HUES6 (cell line): ENCODE measurements at regions not wholly inside any gene's neighbourhood (a gene's known extent, or its start where the extent isn't known, plus 50 kb on each side); places are given as distances from the start of the nearest gene placed in this dataset.

Experiments
- H3K27ac ChIP-seq: 2 replicates; pipeline ENCODE4 v1.7.0; 2013; ENCODE audit warnings: low read depth, mild to moderate bottlenecking, low read length, inconsistent platforms
- H3K27me3 ChIP-seq: 2 replicates; pipeline ENCODE4 v1.6.1; 2013; ENCODE audit warnings: low read length; ENCODE audit not compliant: control insufficient read depth, insufficient read depth
- H3K36me3 ChIP-seq: 2 replicates; pipeline ENCODE4 v1.6.1; 2013; ENCODE audit warnings: low read length; ENCODE audit not compliant: control insufficient read depth, insufficient read depth
- H3K4me1 ChIP-seq: 2 replicates; pipeline ENCODE4 v1.6.1; 2013; ENCODE audit warnings: low read length; ENCODE audit not compliant: control insufficient read depth, insufficient read depth
- H3K4me3 ChIP-seq: 2 replicates; pipeline ENCODE4 v1.5.1; 2013; ENCODE audit warnings: low read depth, low read length
- H3K9ac ChIP-seq: one replicate; pipeline ENCODE4 v1.6.1; 2013; ENCODE audit warnings: mild to moderate bottlenecking, low read length
- H3K9me3 ChIP-seq: 2 replicates; pipeline ENCODE4 v1.6.1; 2013; ENCODE audit warnings: low read depth, low read length; ENCODE audit not compliant: control insufficient read depth, insufficient read depth

GRCh38 chr6:66808771-66809170, 1101.7 kb upstream of the EYS start:
- no peak overlapping the region for H3K9ac ChIP-seq
- H3K27ac ChIP-seq = no peak overlapping the region
- no peaks in the 10 kb centered on the region for H3K9me3 ChIP-seq
- H3K27me3 ChIP-seq = no peaks in the 10 kb centered on the region
- no peaks in the 10 kb centered on the region for H3K36me3 ChIP-seq
- H3K4me1 ChIP-seq = no peaks in the 10 kb centered on the region
- no peak overlapping the region for H3K4me3 ChIP-seq

- no peaks in the 10 kb centered on the region for H3K27me3 ChIP-seq
- no peaks in the 10 kb centered on the region for H3K4me1 ChIP-seq
- no peaks in the 10 kb centered on the region for H3K36me3 ChIP-seq
- no peak overlapping the region for H3K4me3 ChIP-seq
- H3K9ac ChIP-seq = no peak overlapping the region
- H3K9me3 ChIP-seq = no peaks in the 10 kb centered on the region
- no peak overlapping the region for H3K27ac ChIP-seq
These were observed 1090.0 kb upstream of the EYS start for GRCh38 chr6:66796987-66797386.

- H3K4me1 ChIP-seq = no peaks in the 10 kb centered on the region
- H3K4me3 ChIP-seq = no peak overlapping the region
- no peaks in the 10 kb centered on the region for H3K27me3 ChIP-seq
- H3K9me3 ChIP-seq = no peaks in the 10 kb centered on the region
- no peaks in the 10 kb centered on the region for H3K36me3 ChIP-seq
- H3K27ac ChIP-seq = no peak overlapping the region
- H3K9ac ChIP-seq = no peak overlapping the region
These were observed 1081.6 kb upstream of the EYS start for GRCh38 chr6:66788579-66788978.

GRCh38 chr6:66772800-66773199, 1065.8 kb upstream of the EYS start:
- no peaks in the 10 kb centered on the region for H3K4me1 ChIP-seq
- H3K9me3 ChIP-seq = no peaks in the 10 kb centered on the region
- no peak overlapping the region for H3K9ac ChIP-seq
- H3K27me3 ChIP-seq = no peaks in the 10 kb centered on the region
- no peak overlapping the region for H3K4me3 ChIP-seq
- no peaks in the 10 kb centered on the region for H3K36me3 ChIP-seq
- no peak overlapping the region for H3K27ac ChIP-seq

GRCh38 chr6:66771626-66772025, 1064.6 kb upstream of the EYS start:
- Histone ChIP-seq H3K4me3 (no peak overlapping the region), H3K9me3 (no peaks in the 10 kb centered on the region), H3K4me1 (no peaks in the 10 kb centered on the region), H3K27ac (no peak overlapping the region), H3K36me3 (no peaks in the 10 kb centered on the region), H3K27me3 (no peaks in the 10 kb centered on the region), H3K9ac (no peak overlapping the region)

- Histone ChIP-seq H3K36me3 (no peaks in the 10 kb centered on the region), H3K9ac (no peak overlapping the region), H3K27me3 (no peaks in the 10 kb centered on the region), H3K27ac (no peak overlapping the region), H3K4me3 (no peak overlapping the region), H3K9me3 (no peaks in the 10 kb centered on the region), H3K4me1 (no peaks in the 10 kb centered on the region)
These were observed 1044.6 kb upstream of the EYS start for GRCh38 chr6:66751630-66752029.

- no peak overlapping the region for H3K4me3 ChIP-seq
- no peaks in the 10 kb centered on the region for H3K9me3 ChIP-seq
- no peak overlapping the region for H3K9ac ChIP-seq
- H3K4me1 ChIP-seq = peaks cover 4% of the 10 kb centered on the region; the same call in 1 of the 2 replicates
- H3K27ac ChIP-seq = no peak overlapping the region
- no peaks in the 10 kb centered on the region for H3K36me3 ChIP-seq
- no peaks in the 10 kb centered on the region for H3K27me3 ChIP-seq
These were observed 1033.3 kb upstream of the EYS start for GRCh38 chr6:66740346-66740745.

- Histone ChIP-seq H3K27ac (no peak overlapping the region), H3K36me3 (no peaks in the 10 kb centered on the region), H3K9me3 (no peaks in the 10 kb centered on the region), H3K4me1 (peaks cover 9% of the 10 kb centered on the region), H3K9ac (no peak overlapping the region), H3K4me3 (no peak overlapping the region), H3K27me3 (no peaks in the 10 kb centered on the region)
These were observed 1028.3 kb upstream of the EYS start for GRCh38 chr6:66735106-66735890.

- H3K9me3 ChIP-seq = no peaks in the 10 kb centered on the region
- no peak overlapping the region for H3K9ac ChIP-seq
- H3K4me3 ChIP-seq = no peak overlapping the region
- H3K27ac ChIP-seq = no peak overlapping the region
- no peaks in the 10 kb centered on the region for H3K36me3 ChIP-seq
- H3K27me3 ChIP-seq = no peaks in the 10 kb centered on the region
- H3K4me1 ChIP-seq = peaks cover 9% of the 10 kb centered on the region
These were observed 1024.3 kb upstream of the EYS start for GRCh38 chr6:66731310-66731709.

DNA sequence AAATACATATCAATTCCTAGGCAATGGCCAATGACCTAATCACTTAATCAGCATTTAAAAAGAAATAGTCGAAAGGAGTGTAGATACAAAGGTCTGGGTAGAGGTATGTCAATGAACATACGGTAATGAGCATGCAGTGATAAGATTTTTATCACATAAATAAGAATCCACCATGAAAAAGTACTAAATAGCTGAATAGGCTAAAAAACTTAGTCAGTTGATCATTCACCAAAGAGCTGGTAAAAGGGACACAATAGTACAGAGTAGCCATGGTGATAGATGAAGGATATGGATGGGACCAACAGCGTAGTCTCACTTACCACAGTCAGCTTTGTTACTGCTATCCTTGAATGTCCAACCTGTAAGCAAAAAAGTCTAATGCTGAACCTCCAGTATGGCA, 1018.6 kb upstream of the EYS start:
- no peak overlapping the region for H3K4me3 ChIP-seq
- H3K9ac ChIP-seq = no peak overlapping the region
- no peaks in the 10 kb centered on the region for H3K4me1 ChIP-seq
- H3K36me3 ChIP-seq = no peaks in the 10 kb centered on the region
- no peaks in the 10 kb centered on the region for H3K27me3 ChIP-seq
- H3K27ac ChIP-seq = no peak overlapping the region
- H3K9me3 ChIP-seq = no peaks in the 10 kb centered on the region

- no peak overlapping the region for H3K9ac ChIP-seq
- no peaks in the 10 kb centered on the region for H3K9me3 ChIP-seq
- no peak overlapping the region for H3K4me3 ChIP-seq
- no peaks in the 10 kb centered on the region for H3K27me3 ChIP-seq
- no peaks in the 10 kb centered on the region for H3K36me3 ChIP-seq
- H3K4me1 ChIP-seq = 0 out of 2 replicates have a peak, but pooled peaks cover 4% of the 10 kb centered on the region
- H3K27ac ChIP-seq = no peak overlapping the region
These were observed 1010.8 kb upstream of the EYS start for GRCh38 chr6:66717801-66718200.
